Thyroid gland (tissue), 4 donors: ENCODE measurements at regions not wholly inside any gene's neighbourhood (a gene's known extent, or its start where the extent isn't known, plus 50 kb on each side); places are given as distances from the start of the nearest gene placed in this dataset.

Experiments
- DNase-seq, 2 donors: peaks; one replicate each; pipeline ENCODE4 v3.0.0-alpha.2; 2019
- H3K27ac ChIP-seq, 3 donors: fragments of 200-600 bp; sonication (generic); 1 replicate in 2 of 3; 2 replicates in 1 of 3; pipeline ENCODE4 v1.5.1; 2016 to 2019; ENCODE audit warnings: mild to moderate bottlenecking in 1 of 3, moderate library complexity in 1 of 3
- H3K27me3 ChIP-seq: fragments of 200-600 bp; sonication (generic); one replicate; pipeline ENCODE4 v1.5.1; 2019
- H3K36me3 ChIP-seq, 2 donors: fragments of 200-600 bp; sonication (generic); one replicate each; pipeline ENCODE4 v1.5.1; 2016 to 2019
- H3K4me1 ChIP-seq, 2 donors: fragments of 200-600 bp; sonication (generic); one replicate each; pipeline ENCODE4 v1.5.1; 2017 to 2019
- H3K4me3 ChIP-seq, 3 donors: fragments of 200-600 bp; sonication (generic); replicated peaks in 1 of 3; 1 replicate in 2 of 3; 2 replicates in 1 of 3; pipeline ENCODE4 v1.5.1; 2016; ENCODE audit warnings: mild to moderate bottlenecking in 1 of 3
- H3K9me3 ChIP-seq: fragments of 200-600 bp; sonication (generic); one replicate; pipeline ENCODE4 v1.5.1; 2017
- CTCF ChIP-seq, 6 experiments: fragments of 200-600 bp in 3 of 6; fragments of 450-650 bp in 3 of 6; sonication (generic) in 3 of 6; IDR thresholded peaks; one replicate each; pipeline ENCODE4 v1.5.1; 2016 to 2019; ENCODE audit warnings: antibody characterized with exemption in 6 of 6, mild to moderate bottlenecking in 2 of 6, inconsistent platforms in 1 of 6, moderate library complexity in 1 of 6
- POLR2A ChIP-seq, 2 donors: fragments of 450-650 bp; IDR thresholded peaks; one replicate each; pipeline ENCODE4 v1.6.1; 2017; ENCODE audit warnings: antibody characterized with exemption in 2 of 2, mild to moderate bottlenecking in 2 of 2, moderate library complexity in 1 of 2
- WGBS, 2 donors: methylation state at CpG; one replicate each; pipeline ENCODE4 v1.1.5; 2017; 5-methylcytosine and 5-hydroxymethylcytosine counted together
- intact Hi-C: fragments of 100-400 bp; cut with DNase I; formaldehyde crosslinking; loops from one replicate; pipeline ENCODE4 v1.15.1; 2023

- no peak for DNase-seq
- WGBS, 2 donors, result 61 to 76% methylated on average over 1 of the region's 1 CpG
- Histone ChIP-seq H3K4me1 (no peaks in the 10 kb centered on the region), H3K9me3 (no peaks in the 10 kb centered on the region), H3K27me3 (no peaks in the 10 kb centered on the region), H3K4me3 (no peak overlapping the region), H3K36me3 (no peaks in the 10 kb centered on the region), H3K27ac (no peak overlapping the region)
- no peak for TF ChIP-seq CTCF (IDR thresholded peaks at IDR 0.05)
- no peak for TF ChIP-seq POLR2A (IDR thresholded peaks at IDR 0.05)
- intact Hi-C loops, result no loop called here
Observed at GRCh38 chr4:12583275-12583674, 900.9 kb downstream of the RAB28 start.

GRCh38 chr4:12580787-12581186 lies 903.4 kb downstream of the RAB28 start:
- Histone ChIP-seq H3K27me3 (no peaks in the 10 kb centered on the region), H3K9me3 (no peaks in the 10 kb centered on the region), H3K4me1 (no peaks in the 10 kb centered on the region), H3K36me3 (no peaks in the 10 kb centered on the region), H3K4me3 (no peak overlapping the region), H3K27ac (no peak overlapping the region)
- DNase-seq, result no peak
- WGBS, 2 donors, result 94 to 96% methylated on average over 5 of the region's 5 CpGs
- TF ChIP-seq CTCF (IDR thresholded peaks at IDR 0.05), result no peak
- TF ChIP-seq POLR2A (IDR thresholded peaks at IDR 0.05), result no peak
- intact Hi-C loops, result no loop called here

GRCh38 chr4:12579172-12579571 lies 905.0 kb downstream of the RAB28 start:
- no peak for DNase-seq
- intact Hi-C loops, result no loop called here
- Histone ChIP-seq H3K27ac (no peak overlapping the region), H3K4me1 (no peaks in the 10 kb centered on the region), H3K27me3 (no peaks in the 10 kb centered on the region), H3K9me3 (no peaks in the 10 kb centered on the region), H3K36me3 (no peaks in the 10 kb centered on the region), H3K4me3 (no peak overlapping the region)
- TF ChIP-seq CTCF (IDR thresholded peaks at IDR 0.05) (no peak), POLR2A (IDR thresholded peaks at IDR 0.05) (no peak)
- WGBS, 2 donors, result 61 to 66% methylated on average over 6 of the region's 6 CpGs

- Histone ChIP-seq H3K4me1 (no peaks in the 10 kb centered on the region), H3K27ac (no peak overlapping the region), H3K4me3 (no peak overlapping the region), H3K36me3 (no peaks in the 10 kb centered on the region), H3K9me3 (no peaks in the 10 kb centered on the region), H3K27me3 (no peaks in the 10 kb centered on the region)
- intact Hi-C loops, result no loop called here
- WGBS, 2 donors, result 51 to 64% methylated on average over 4 of the region's 4 CpGs
- TF ChIP-seq CTCF (IDR thresholded peaks at IDR 0.05) (no peak), POLR2A (IDR thresholded peaks at IDR 0.05) (no peak)
- DNase-seq, result no peak
Observed at GRCh38 chr4:12576409-12576808, 907.7 kb downstream of the RAB28 start.

- TF ChIP-seq POLR2A (IDR thresholded peaks at IDR 0.05) (no peak), CTCF (IDR thresholded peaks at IDR 0.05) (no peak)
- Histone ChIP-seq H3K4me3 (no peak overlapping the region), H3K4me1 (no peaks in the 10 kb centered on the region), H3K36me3 (no peaks in the 10 kb centered on the region), H3K27me3 (no peaks in the 10 kb centered on the region), H3K27ac (no peak overlapping the region), H3K9me3 (no peaks in the 10 kb centered on the region)
- intact Hi-C loops, result no loop called here
- no peak for DNase-seq
Observed at GRCh38 chr4:12573716-12574115, 910.4 kb downstream of the RAB28 start.
